HG03575 (cell line): ENCODE measurements at regions not wholly inside any gene's neighbourhood (a gene's known extent, or its start where the extent isn't known, plus 50 kb on each side); places are given as distances from the start of the nearest gene placed in this dataset.

Experiments used
- ATAC-seq: cut with Tn5 transposase; IDR thresholded peaks from one replicate; pipeline ENCODE4 v1.9.1; 2021; ENCODE audit not compliant: unreplicated experiment, insufficient number of reproducible peaks, low FRiP score; ENCODE audit errors: extremely low read depth

- no peak for ATAC-seq
Measured at GRCh38 chr16:74053312-74053711, 243.3 kb upstream of the PSMD7 start.

- ATAC-seq, result no peak
Measured at GRCh38 chr16:74052016-74052415, 244.6 kb upstream of the PSMD7 start.

GRCh38 chr16:74049027-74049426, 247.6 kb upstream of the PSMD7 start:
- ATAC-seq, result no peak

- no peak for ATAC-seq
Measured at GRCh38 chr16:74046524-74046923, 250.1 kb upstream of the PSMD7 start.

- no peak for ATAC-seq
Measured at GRCh38 chr16:74045513-74045912, 251.1 kb upstream of the PSMD7 start.

- no peak for ATAC-seq
Measured at GRCh38 chr16:74035816-74036215, 260.8 kb upstream of the PSMD7 start.

- no peak for ATAC-seq
Measured at GRCh38 chr16:74034862-74035261, 261.8 kb upstream of the PSMD7 start.

- no peak for ATAC-seq
Measured at GRCh38 chr16:74034200-74034599, 262.4 kb upstream of the PSMD7 start.

GRCh38 chr16:74033441-74033995, 263.1 kb upstream of the PSMD7 start:
- ATAC-seq, result no peak

GRCh38 chr16:74031551-74031950, 265.1 kb upstream of the PSMD7 start:
- no peak for ATAC-seq

GRCh38 chr16:74030000-74030706, 266.5 kb upstream of the PSMD7 start:
- ATAC-seq, result no peak

- no peak for ATAC-seq
Measured at GRCh38 chr16:74029115-74029792, 267.4 kb upstream of the PSMD7 start.

GRCh38 chr16:74026373-74027281, 270.0 kb upstream of the PSMD7 start:
- no peak for ATAC-seq

- ATAC-seq, result no peak
Measured at GRCh38 chr16:74024953-74025352, 271.7 kb upstream of the PSMD7 start.

GRCh38 chr16:74020095-74020670, 276.4 kb upstream of the PSMD7 start:
- ATAC-seq, result no peak

GRCh38 chr16:74019612-74020011, 277.0 kb upstream of the PSMD7 start:
- no peak for ATAC-seq

GRCh38 chr16:74015953-74016352, 280.7 kb upstream of the PSMD7 start:
- ATAC-seq, result no peak

GRCh38 chr16:73998707-73999106, 297.9 kb upstream of the PSMD7 start:
- ATAC-seq, result no peak

GRCh38 chr16:73997971-73998370, 298.6 kb upstream of the PSMD7 start:
- no peak for ATAC-seq
